ENCODE measurements at regions not wholly inside any gene's neighbourhood (a gene's known extent, or its start where the extent isn't known, plus 50 kb on each side); places are given as distances from the start of the nearest gene placed in this dataset.

- TF ChIP-seq CTCF (IDR thresholded peaks at IDR 0.05), result no peak
- TF ChIP-seq POLR2A (IDR thresholded peaks at IDR 0.05), result no peak
- TF ChIP-seq POLR2AphosphoS5 (IDR thresholded peaks at IDR 0.05), result no peak
These were observed 385.8 kb upstream of the DUSP10 start for GRCh38 chr1:222127526-222128152.

Measured in stomach (tissue), 4 donors.